IgD-negative memory B cell (primary cell): ENCODE measurements at regions not wholly inside any gene's neighbourhood (a gene's known extent, or its start where the extent isn't known, plus 50 kb on each side); places are given as distances from the start of the nearest gene placed in this dataset.
A peak's percentile ranks its signal among the peaks of the same experiment; 100 is the strongest.

ENCODE experiments used
- H3K27ac Mint-ChIP-seq, 3 donors: one replicate each; pipeline ENCODE4 v1.8.0; 2020 to 2022; ENCODE audit warnings: mild to moderate bottlenecking in 3 of 3, mixed read lengths in 3 of 3, moderate library complexity in 1 of 3
- H3K27me3 Mint-ChIP-seq: one replicate; pipeline ENCODE4 v1.8.0; 2021; ENCODE audit warnings: mixed read lengths
- H3K36me3 Mint-ChIP-seq: one replicate; pipeline ENCODE4 v1.8.0; 2020; ENCODE audit warnings: mild to moderate bottlenecking, mixed read lengths
- H3K4me1 Mint-ChIP-seq, 3 donors: one replicate each; pipeline ENCODE4 v1.8.0; 2020 to 2022; ENCODE audit warnings: mixed read lengths in 3 of 3, mild to moderate bottlenecking in 1 of 3
- H3K4me3 Mint-ChIP-seq, 4 donors: one replicate each; pipeline ENCODE4 v1.8.0; 2020 to 2022; ENCODE audit warnings: mild to moderate bottlenecking in 4 of 4, mixed read lengths in 4 of 4, moderate library complexity in 3 of 4
- H3K9me3 Mint-ChIP-seq, 3 donors: one replicate each; pipeline ENCODE4 v1.8.0; 2020 to 2021; ENCODE audit warnings: mixed read lengths in 3 of 3, mild to moderate bottlenecking in 1 of 3

- no peaks in the 10 kb centered on the region for H3K36me3 Mint-ChIP-seq
- H3K4me3 Mint-ChIP-seq = no peak overlapping the region
- H3K27ac Mint-ChIP-seq = peak overlapping the region in 1 of 3 donors; percentile 62
- no peaks in the 10 kb centered on the region for H3K4me1 Mint-ChIP-seq
- H3K9me3 Mint-ChIP-seq = peaks cover 0 to 6% (median 0%) of the 10 kb centered on the region in 3 donors
- H3K27me3 Mint-ChIP-seq = peaks cover 1% of the 10 kb centered on the region
Measured at GRCh38 chr7:19623676-19624075, 85.2 kb downstream of the POLR1F start.

- no peak overlapping the region for H3K27ac Mint-ChIP-seq
- H3K9me3 Mint-ChIP-seq = peaks cover 0 to 4% (median 0%) of the 10 kb centered on the region in 3 donors
- H3K4me3 Mint-ChIP-seq = no peak overlapping the region
Measured at GRCh38 chr7:19621740-19622139, 87.1 kb downstream of the POLR1F start.

GRCh38 chr7:19620470-19620869 lies 88.4 kb downstream of the POLR1F start:
- Mint-ChIP-seq H3K4me1 (no peaks in the 10 kb centered on the region), H3K36me3 (no peaks in the 10 kb centered on the region), H3K27me3 (peaks cover under 1% of the 10 kb centered on the region), H3K9me3 (peaks cover 0 to 6% (median 0%) of the 10 kb centered on the region in 3 donors), H3K4me3 (no peak overlapping the region), H3K27ac (no peak overlapping the region)

More at GRCh38 chr7:19621740-19622139, 87.1 kb downstream of the POLR1F start:
- H3K27me3 Mint-ChIP-seq = peaks cover 1% of the 10 kb centered on the region
- no peaks in the 10 kb centered on the region for H3K36me3 Mint-ChIP-seq
- no peaks in the 10 kb centered on the region for H3K4me1 Mint-ChIP-seq

- Mint-ChIP-seq H3K36me3 (no peaks in the 10 kb centered on the region), H3K27ac (no peak overlapping the region), H3K27me3 (no peaks in the 10 kb centered on the region), H3K4me3 (no peak overlapping the region), H3K9me3 (peaks cover 0 to 6% (median 0%) of the 10 kb centered on the region in 3 donors), H3K4me1 (no peaks in the 10 kb centered on the region)
Measured at GRCh38 chr7:19619122-19619521, 89.7 kb downstream of the POLR1F start.

GRCh38 chr7:19617901-19618300 lies 90.9 kb downstream of the POLR1F start:
- no peaks in the 10 kb centered on the region for H3K27me3 Mint-ChIP-seq
- no peak overlapping the region for H3K4me3 Mint-ChIP-seq
- H3K36me3 Mint-ChIP-seq = no peaks in the 10 kb centered on the region
- no peaks in the 10 kb centered on the region for H3K4me1 Mint-ChIP-seq
- H3K27ac Mint-ChIP-seq = no peak overlapping the region
- peaks cover 0 to 3% (median 0%) of the 10 kb centered on the region in 3 donors for H3K9me3 Mint-ChIP-seq

GRCh38 chr7:19610194-19610943 lies 98.5 kb downstream of the POLR1F start:
- Mint-ChIP-seq H3K27ac (no peak overlapping the region), H3K27me3 (no peaks in the 10 kb centered on the region), H3K36me3 (peaks cover 1% of the 10 kb centered on the region), H3K9me3 (peaks cover 0 to 4% (median 2%) of the 10 kb centered on the region in 3 donors), H3K4me3 (no peak overlapping the region), H3K4me1 (no peaks in the 10 kb centered on the region)

GRCh38 chr7:19589446-19589845 lies 119.4 kb downstream of the POLR1F start:
- H3K9me3 Mint-ChIP-seq = peaks cover 0 to 3% (median 0%) of the 10 kb centered on the region in 3 donors
- H3K27me3 Mint-ChIP-seq = no peaks in the 10 kb centered on the region
- H3K4me3 Mint-ChIP-seq = no peak overlapping the region
- H3K36me3 Mint-ChIP-seq = no peaks in the 10 kb centered on the region
- no peak overlapping the region for H3K27ac Mint-ChIP-seq
- H3K4me1 Mint-ChIP-seq = no peaks in the 10 kb centered on the region

GRCh38 chr7:19587291-19587690 lies 121.5 kb downstream of the POLR1F start:
- no peak overlapping the region for H3K4me3 Mint-ChIP-seq
- no peaks in the 10 kb centered on the region for H3K36me3 Mint-ChIP-seq
- no peaks in the 10 kb centered on the region for H3K9me3 Mint-ChIP-seq
- no peaks in the 10 kb centered on the region for H3K4me1 Mint-ChIP-seq
- no peaks in the 10 kb centered on the region for H3K27me3 Mint-ChIP-seq
- no peak overlapping the region for H3K27ac Mint-ChIP-seq

- Mint-ChIP-seq H3K4me3 (no peak overlapping the region), H3K27ac (no peak overlapping the region), H3K9me3 (no peaks in the 10 kb centered on the region), H3K27me3 (peaks cover 2% of the 10 kb centered on the region), H3K36me3 (no peaks in the 10 kb centered on the region), H3K4me1 (no peaks in the 10 kb centered on the region)
Measured at GRCh38 chr7:19585761-19586160, 123.1 kb downstream of the POLR1F start.

GRCh38 chr7:19575909-19576557 lies 132.8 kb downstream of the POLR1F start:
- Mint-ChIP-seq H3K36me3 (no peaks in the 10 kb centered on the region), H3K4me3 (no peak overlapping the region), H3K27me3 (no peaks in the 10 kb centered on the region), H3K4me1 (no peaks in the 10 kb centered on the region), H3K27ac (no peak overlapping the region), H3K9me3 (no peaks in the 10 kb centered on the region)

- H3K27me3 Mint-ChIP-seq = no peaks in the 10 kb centered on the region
- no peak overlapping the region for H3K27ac Mint-ChIP-seq
- no peaks in the 10 kb centered on the region for H3K4me1 Mint-ChIP-seq
- no peaks in the 10 kb centered on the region for H3K36me3 Mint-ChIP-seq
- no peak overlapping the region for H3K4me3 Mint-ChIP-seq
- H3K9me3 Mint-ChIP-seq = no peaks in the 10 kb centered on the region
Measured at GRCh38 chr7:19574131-19574530, 134.7 kb downstream of the POLR1F start.

GRCh38 chr7:19572566-19572965 lies 136.3 kb downstream of the POLR1F start:
- H3K4me1 Mint-ChIP-seq = no peaks in the 10 kb centered on the region
- H3K36me3 Mint-ChIP-seq = no peaks in the 10 kb centered on the region
- no peak overlapping the region for H3K27ac Mint-ChIP-seq
- no peaks in the 10 kb centered on the region for H3K9me3 Mint-ChIP-seq
- no peak overlapping the region for H3K4me3 Mint-ChIP-seq
- no peaks in the 10 kb centered on the region for H3K27me3 Mint-ChIP-seq

- no peak overlapping the region for H3K4me3 Mint-ChIP-seq
- H3K27me3 Mint-ChIP-seq = no peaks in the 10 kb centered on the region
- H3K27ac Mint-ChIP-seq = no peak overlapping the region
- H3K36me3 Mint-ChIP-seq = no peaks in the 10 kb centered on the region
- H3K9me3 Mint-ChIP-seq = peaks cover 0 to under 1% (median 0%) of the 10 kb centered on the region in 3 donors
- no peaks in the 10 kb centered on the region for H3K4me1 Mint-ChIP-seq
Measured at GRCh38 chr7:19567011-19567410, 141.8 kb downstream of the POLR1F start.

GRCh38 chr7:19565602-19566001 lies 143.2 kb downstream of the POLR1F start:
- H3K4me1 Mint-ChIP-seq = no peaks in the 10 kb centered on the region
- no peaks in the 10 kb centered on the region for H3K36me3 Mint-ChIP-seq
- no peak overlapping the region for H3K27ac Mint-ChIP-seq
- no peaks in the 10 kb centered on the region for H3K27me3 Mint-ChIP-seq
- H3K4me3 Mint-ChIP-seq = no peak overlapping the region
- H3K9me3 Mint-ChIP-seq = peaks cover 0 to 3% (median 0%) of the 10 kb centered on the region in 3 donors

GRCh38 chr7:19561121-19561805 lies 147.6 kb downstream of the POLR1F start:
- H3K4me3 Mint-ChIP-seq = no peak overlapping the region

More at GRCh38 chr7:19561121-19561805, 147.6 kb downstream of the POLR1F start:
- Mint-ChIP-seq H3K27ac (no peak overlapping the region), H3K27me3 (no peaks in the 10 kb centered on the region), H3K4me1 (no peaks in the 10 kb centered on the region), H3K9me3 (peaks cover 0 to 3% (median 2%) of the 10 kb centered on the region in 3 donors), H3K36me3 (no peaks in the 10 kb centered on the region)
